ENCODE measurements at regions not wholly inside any gene's neighbourhood (a gene's known extent, or its start where the extent isn't known, plus 50 kb on each side); places are given as distances from the start of the nearest gene placed in this dataset.

GRCh38 chr10:4177791-4178190 lies 392.8 kb upstream of the KLF6 start:
- TF ChIP-seq CTCF (conservative IDR thresholded peaks at IDR 0.05; ENCODE audit: low read depth): no peak
- H3K27ac ChIP-seq: no peak overlapping the region
- ChIA-PET POLR2A (ENCODE audit: low non-redundant PET) (no interaction called here), CTCF (no interaction called here)
- no peak for DNase-seq (ENCODE audit: low spot score)

GRCh38 chr10:4176500-4177281 lies 391.7 kb upstream of the KLF6 start:
- POLR2A ChIA-PET (ENCODE audit: low non-redundant PET): no interaction called here
- H3K27ac ChIP-seq: no peak overlapping the region
- CTCF ChIA-PET: no interaction called here
- DNase-seq (ENCODE audit: low spot score): no peak
- no peak for TF ChIP-seq CTCF (conservative IDR thresholded peaks at IDR 0.05; ENCODE audit: low read depth)

GRCh38 chr10:4174197-4174596 lies 389.2 kb upstream of the KLF6 start:
- DNase-seq (ENCODE audit: low spot score): no peak
- no peak overlapping the region for H3K27ac ChIP-seq
- CTCF ChIA-PET: interaction anchor here (0.6 kb wide), 1 partner anchor 10 kb away, joined by 3 read pairs; no protein-coding TSS in a partner anchor
- TF ChIP-seq CTCF (conservative IDR thresholded peaks at IDR 0.05; ENCODE audit: low read depth): no peak
- POLR2A ChIA-PET (ENCODE audit: low non-redundant PET): no interaction called here

GRCh38 chr10:4170633-4171314 lies 385.8 kb upstream of the KLF6 start:
- no peak overlapping the region for H3K27ac ChIP-seq
- no peak for TF ChIP-seq CTCF (conservative IDR thresholded peaks at IDR 0.05; ENCODE audit: low read depth)
- CTCF ChIA-PET: no interaction called here

GRCh38 chr10:4170181-4170580 lies 385.2 kb upstream of the KLF6 start:
- ChIA-PET CTCF (no interaction called here), POLR2A (ENCODE audit: low non-redundant PET) (no interaction called here)
- no peak overlapping the region for H3K27ac ChIP-seq
- no peak for TF ChIP-seq CTCF (conservative IDR thresholded peaks at IDR 0.05; ENCODE audit: low read depth)
- no peak for DNase-seq (ENCODE audit: low spot score)

More at GRCh38 chr10:4170633-4171314, 385.8 kb upstream of the KLF6 start:
- POLR2A ChIA-PET (ENCODE audit: low non-redundant PET): no interaction called here
- DNase-seq (ENCODE audit: low spot score): no peak

- POLR2A ChIA-PET (ENCODE audit: low non-redundant PET): no interaction called here
These were observed 384.4 kb upstream of the KLF6 start for GRCh38 chr10:4169448-4169847.

More at GRCh38 chr10:4169448-4169847, 384.4 kb upstream of the KLF6 start:
- CTCF ChIA-PET: interaction anchor here (0.5 kb wide), 1 partner anchor 921 kb away, joined by 7 read pairs; no protein-coding TSS in a partner anchor
- no peak for TF ChIP-seq CTCF (conservative IDR thresholded peaks at IDR 0.05; ENCODE audit: low read depth)
- DNase-seq (ENCODE audit: low spot score): no peak
- H3K27ac ChIP-seq: no peak overlapping the region

Measured in RWPE1 (cell line).